Left cardiac atrium (tissue), 4 donors: ENCODE measurements at regions not wholly inside any gene's neighbourhood (a gene's known extent, or its start where the extent isn't known, plus 50 kb on each side); places are given as distances from the start of the nearest gene placed in this dataset.
"Not testable (repeated sequence)": the region's sequence is repeated elsewhere in the genome, so short reads cannot be mapped to it uniquely, and the experiment has no call there.

Experiments
- ATAC-seq, 2 donors: fragments of 200-7000 bp; cut with Tn5 transposase; one replicate each; pipeline ENCODE4 v1.9.1; 2020; ENCODE audit warnings: mild to moderate bottlenecking in 2 of 2, moderate library complexity in 2 of 2
- DNase-seq: peaks from one replicate; pipeline ENCODE4 v3.0.0-alpha.2; 2020
- intact Hi-C, 2 donors: fragments of 100-400 bp; cut with DNase I; formaldehyde crosslinking; loops; one replicate each; pipeline versions ENCODE4 v1.14.1 to v1.15.1; 2022 to 2023
- donor health status: DM: no; HTN: yes; CAD: no.
- donor health status: DM: no; HTN: yes; CAD: no; lungs with severe emphysema.
- donor health status: DM: yes; HTN: yes; CAD: no.
- donor health status: Dilated cardiomyopathy.

DNA sequence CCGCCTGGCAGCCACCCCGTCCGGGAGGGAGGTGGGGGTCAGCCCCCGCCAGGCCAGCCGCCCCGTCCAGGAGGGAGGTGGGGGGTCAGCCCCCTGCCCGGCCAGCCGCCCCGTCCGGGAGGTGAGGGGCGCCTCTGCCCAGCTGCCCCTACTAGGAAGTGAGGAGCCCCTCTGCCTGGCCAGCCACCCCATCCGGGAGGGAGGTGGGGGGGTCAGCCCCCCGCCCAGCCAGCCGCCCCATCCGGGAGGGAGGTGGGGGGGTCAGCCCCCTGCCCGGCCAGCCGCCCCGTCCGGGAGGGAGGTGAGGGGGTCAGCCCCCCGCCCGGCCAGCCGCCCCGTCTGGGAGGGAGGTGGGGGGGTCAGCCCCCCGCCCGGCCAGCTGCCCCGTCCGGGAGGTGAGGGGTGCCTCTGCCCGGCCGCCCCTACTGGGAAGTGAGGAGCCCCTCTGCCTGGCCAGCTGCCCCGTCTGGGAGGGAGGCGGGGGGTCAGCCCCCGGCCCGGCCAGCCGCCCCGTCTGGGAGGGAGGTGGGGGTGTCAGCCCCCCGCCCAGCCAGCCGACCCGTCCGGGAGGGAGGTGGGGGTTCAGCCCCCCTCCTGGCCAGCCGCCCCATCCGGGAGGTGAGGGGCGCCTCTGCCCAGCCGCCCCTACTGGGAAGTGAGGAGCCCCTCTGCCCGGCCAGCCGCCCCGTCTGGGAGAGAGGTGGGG, 476.6 kb downstream of the MID1IP1 start:
- DNase-seq, ATAC-seq, intact Hi-C loops: not testable (repeated sequence)

GRCh38 chrX:39283239-39283638, 482.0 kb downstream of the MID1IP1 start:
- ATAC-seq (no peak), DNase-seq (no peak)
- intact Hi-C loops = no loop called here

DNA sequence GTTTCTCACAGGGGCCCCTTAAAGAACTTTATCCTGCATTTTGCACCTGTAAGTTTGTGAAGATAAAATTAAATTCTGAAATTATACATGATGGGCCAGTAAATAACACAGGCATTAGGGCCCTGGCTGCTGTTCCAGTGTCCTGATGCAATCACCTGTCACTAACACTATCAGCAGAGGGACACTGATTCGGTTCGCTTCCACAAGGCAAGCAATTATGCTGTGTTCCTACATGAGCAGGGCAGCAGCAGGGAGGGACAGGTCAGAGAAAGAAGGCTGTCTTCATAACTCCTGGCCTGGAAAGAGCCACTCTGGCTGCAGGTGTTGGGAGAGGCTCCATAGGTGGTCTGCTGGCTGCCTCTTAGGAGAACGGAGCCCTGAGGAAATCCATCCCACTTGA, 487.3 kb downstream of the MID1IP1 start:
- no peak for DNase-seq
- intact Hi-C loops = no loop called here
- no peak for ATAC-seq

DNA sequence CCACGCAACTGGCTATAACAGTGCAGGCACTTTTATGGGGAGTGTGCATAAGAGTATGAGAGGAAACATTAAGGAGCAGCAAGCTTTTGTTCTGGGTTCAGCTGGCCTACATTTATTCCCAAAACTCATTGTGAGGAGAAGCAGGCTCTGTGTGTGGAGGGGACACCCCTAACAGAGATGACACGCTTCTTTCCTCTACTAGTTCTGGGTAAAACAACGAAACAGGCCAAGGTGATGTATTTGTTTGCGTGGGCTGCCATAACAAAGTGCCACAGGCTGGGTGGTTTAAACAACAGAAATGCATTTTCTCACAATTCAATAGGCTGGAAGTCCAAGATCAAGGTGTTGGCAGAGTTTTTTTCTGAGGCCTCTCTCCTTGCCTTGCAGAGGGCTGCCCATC, 488.6 kb downstream of the MID1IP1 start:
- ATAC-seq = no peak
- DNase-seq = no peak
- intact Hi-C loops = no loop called here

- DNase-seq (no peak), ATAC-seq (no peak)
- intact Hi-C loops = no loop called here
Measured at GRCh38 chrX:39293203-39293602, 491.9 kb downstream of the MID1IP1 start.

- no peak for ATAC-seq
- intact Hi-C loops = no loop called here
Measured at GRCh38 chrX:39296472-39296871, 495.2 kb downstream of the MID1IP1 start.

DNA sequence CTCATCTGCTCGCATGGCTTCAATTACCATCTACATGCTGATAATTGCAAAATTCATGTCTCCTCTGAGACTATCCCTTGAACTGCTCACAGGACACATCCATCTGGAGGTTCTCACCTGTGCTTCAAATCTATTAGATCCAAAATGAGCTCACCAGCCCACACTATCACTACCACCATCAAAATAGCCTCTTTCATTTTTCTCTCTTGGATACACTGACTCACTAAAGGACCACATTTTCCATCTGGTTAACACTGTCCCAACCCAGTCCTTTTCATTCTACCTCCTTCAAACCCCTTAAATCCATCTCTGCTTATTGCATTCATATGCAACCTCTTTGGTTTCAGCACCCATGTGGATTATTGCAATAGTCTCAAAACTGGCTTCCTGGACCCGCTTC, 497.6 kb downstream of the MID1IP1 start:
- intact Hi-C loops = no loop called here
- ATAC-seq (no peak), DNase-seq (no peak)

More at GRCh38 chrX:39296472-39296871, 495.2 kb downstream of the MID1IP1 start:
- DNase-seq = no peak

DNA sequence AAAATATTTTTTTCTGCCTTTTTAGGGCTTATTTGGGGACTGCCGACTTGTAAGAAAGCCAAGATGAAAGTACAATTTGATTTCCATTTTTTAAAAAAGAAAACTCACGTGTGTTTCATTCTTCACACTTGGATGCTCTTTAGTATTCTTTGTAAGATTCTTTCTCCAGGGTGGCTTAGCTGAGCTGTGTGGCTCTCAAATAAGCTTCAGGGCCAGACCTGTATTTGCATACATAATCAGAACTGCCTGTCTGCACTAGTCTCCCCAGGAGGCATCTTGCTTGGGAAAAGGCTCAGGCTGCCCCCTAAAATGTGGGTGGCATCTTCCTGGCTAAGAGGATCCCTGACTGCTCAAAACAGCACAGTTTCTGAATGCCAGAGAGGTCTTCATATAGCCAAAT, 498.4 kb downstream of the MID1IP1 start:
- DNase-seq = no peak
- no peak for ATAC-seq
- intact Hi-C loops = no loop called here

GRCh38 chrX:39301036-39301435, 499.8 kb downstream of the MID1IP1 start:
- intact Hi-C loops = no loop called here
- ATAC-seq (no peak), DNase-seq (no peak)

DNA sequence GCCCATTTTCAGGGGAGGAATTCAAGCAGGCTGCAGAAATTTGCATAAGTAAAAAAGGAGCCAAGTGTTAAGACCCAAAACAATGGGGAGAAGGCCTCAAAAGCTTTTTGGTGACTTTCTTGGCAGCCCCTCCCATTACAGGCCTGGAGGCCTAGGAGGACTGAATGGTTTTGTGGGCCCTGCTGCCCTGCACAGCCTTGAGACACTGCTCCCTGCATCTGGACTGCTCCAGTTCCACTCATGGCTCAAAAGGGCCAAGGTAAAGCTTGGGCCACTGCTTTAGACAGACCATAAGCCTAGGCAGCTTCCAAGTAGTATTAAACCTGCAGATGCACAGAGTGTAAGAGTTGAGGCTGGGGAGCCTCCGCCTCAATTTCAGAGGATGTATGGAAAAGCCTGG, 501.6 kb downstream of the MID1IP1 start:
- ATAC-seq = no peak
- intact Hi-C loops = no loop called here
- no peak for DNase-seq

DNA sequence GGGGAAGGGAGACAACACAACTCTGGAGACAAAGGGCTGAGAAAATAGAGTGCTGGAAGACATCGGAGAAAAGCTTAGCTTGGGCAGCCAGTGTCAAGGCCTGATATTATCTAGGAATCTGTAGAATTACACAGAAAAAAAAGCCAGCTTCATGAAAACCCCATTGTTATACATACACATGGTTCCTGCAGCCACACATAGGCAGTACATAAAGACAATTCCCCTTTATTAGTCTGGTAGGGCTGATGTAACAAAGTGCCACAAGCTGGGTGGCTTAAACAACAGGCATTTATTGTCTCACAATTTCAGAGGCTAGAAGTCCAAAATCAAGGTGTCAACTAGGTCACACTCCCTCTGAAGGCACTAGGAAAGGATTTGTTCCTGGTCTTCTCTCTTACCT, 503.5 kb downstream of the MID1IP1 start:
- intact Hi-C loops = no loop called here
- ATAC-seq = no peak

GRCh38 chrX:39307488-39307887, 506.2 kb downstream of the MID1IP1 start:
- DNase-seq = no peak
- no peak for ATAC-seq
- intact Hi-C loops = no loop called here

More for the DNA sequence above, 503.5 kb downstream of the MID1IP1 start:
- DNase-seq = no peak

GRCh38 chrX:39308126-39308525, 506.9 kb downstream of the MID1IP1 start:
- DNase-seq (no peak), ATAC-seq (peak in 1 of 2 donors; percentile 57)
- intact Hi-C loops = no loop called here

- intact Hi-C loops = no loop called here
Measured at GRCh38 chrX:39309018-39309635, 507.9 kb downstream of the MID1IP1 start.

GRCh38 chrX:39309721-39310152, 508.5 kb downstream of the MID1IP1 start:
- ATAC-seq (peak; percentile 30 to 70), DNase-seq (peak; percentile 42)
- intact Hi-C loops = no loop called here

More at GRCh38 chrX:39309018-39309635, 507.9 kb downstream of the MID1IP1 start:
- DNase-seq (peak; percentile 42), ATAC-seq (peak in 1 of 2 donors; percentile 85)

DNA sequence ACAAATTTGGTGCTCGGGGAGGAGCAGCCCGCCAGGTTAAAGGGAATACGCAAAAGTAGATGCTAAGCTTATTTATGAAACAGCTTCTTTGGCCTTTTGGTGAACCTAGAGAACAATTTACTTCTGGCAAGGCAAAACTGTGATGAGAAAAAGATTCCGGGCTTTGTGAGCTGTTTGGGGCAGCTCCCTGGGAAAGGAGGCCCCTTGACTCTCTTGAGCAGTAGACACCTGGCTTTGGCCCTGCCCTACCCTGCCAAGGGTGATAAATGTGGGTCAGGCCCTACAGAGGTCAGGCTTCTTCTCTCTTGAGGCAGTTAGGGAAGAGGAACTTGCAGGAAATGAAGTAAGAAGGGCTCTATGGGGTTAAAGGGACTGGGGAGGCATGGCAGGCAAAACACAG, 509.6 kb downstream of the MID1IP1 start:
- ATAC-seq = no peak
- intact Hi-C loops = no loop called here
- no peak for DNase-seq

GRCh38 chrX:39311646-39312045, 510.4 kb downstream of the MID1IP1 start:
- DNase-seq (no peak), ATAC-seq (no peak)
- intact Hi-C loops = no loop called here

DNA sequence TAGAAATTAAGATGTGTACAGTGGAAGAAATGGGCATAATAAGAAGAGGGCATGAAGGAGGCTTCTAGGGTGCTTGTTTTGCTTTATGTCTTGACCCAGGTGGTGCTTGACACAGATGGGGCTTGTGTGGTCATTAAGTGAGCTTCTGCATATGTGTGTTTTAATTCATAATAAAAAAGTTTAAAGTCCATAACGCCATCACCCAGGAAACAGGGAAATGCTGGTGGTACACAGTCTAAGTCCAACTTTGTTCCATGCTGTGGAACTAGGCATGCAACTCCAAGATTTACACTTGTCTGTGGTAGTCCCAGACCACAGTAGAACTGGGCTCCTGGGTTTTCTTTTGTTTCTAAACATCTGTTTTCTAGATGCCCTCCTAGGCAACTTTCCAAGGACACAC, 511.9 kb downstream of the MID1IP1 start:
- intact Hi-C loops = no loop called here
- ATAC-seq (no peak), DNase-seq (no peak)

DNA sequence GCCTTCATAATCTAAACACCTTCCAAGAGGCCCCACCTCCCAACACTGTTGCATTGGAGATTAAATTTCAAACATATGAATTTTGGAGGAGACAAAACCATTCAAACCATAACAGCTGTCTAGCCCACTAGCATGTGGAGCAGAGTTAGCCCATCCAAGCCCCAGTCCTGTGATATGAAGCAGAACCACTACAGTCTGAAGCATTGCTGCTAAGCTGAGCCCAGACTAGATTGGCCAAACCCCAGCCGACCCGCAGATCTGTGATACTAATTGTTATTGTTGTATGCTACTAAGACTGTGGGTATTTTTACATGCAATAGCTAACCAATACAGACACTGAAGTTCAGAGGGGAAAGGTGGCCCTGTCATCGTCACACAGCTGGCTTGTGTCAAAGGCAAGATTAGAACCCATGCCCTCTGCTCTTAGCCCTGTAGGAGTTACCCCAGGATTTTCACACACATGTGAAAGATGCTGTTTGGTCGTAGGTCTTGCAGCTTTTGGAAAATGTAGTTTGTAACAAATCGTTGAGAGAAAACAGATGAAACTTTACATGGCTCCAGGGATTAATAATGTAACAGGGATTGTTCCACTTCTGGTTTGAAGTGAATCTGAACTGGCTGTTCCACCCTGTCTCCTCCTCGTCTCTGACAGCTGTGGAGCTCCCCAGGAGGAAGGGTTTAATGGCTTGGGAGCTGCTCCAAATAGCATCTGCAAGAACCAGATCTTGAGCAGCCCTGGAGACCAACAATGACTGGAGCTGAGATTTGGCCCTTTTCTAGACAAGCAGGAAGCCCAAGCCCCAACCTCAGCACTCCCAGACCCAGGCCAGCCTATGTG, 517.5 kb downstream of the MID1IP1 start:
- intact Hi-C loops = no loop called here
- peak; percentile 59 to 72 for ATAC-seq
- no peak for DNase-seq

- no peak for DNase-seq
- ATAC-seq = peak; percentile 34 to 39
- intact Hi-C loops = no loop called here
Measured at GRCh38 chrX:39320165-39320564, 518.9 kb downstream of the MID1IP1 start.
